Neural progenitor cell (in vitro differentiated cells): ENCODE measurements at regions not wholly inside any gene's neighbourhood (a gene's known extent, or its start where the extent isn't known, plus 50 kb on each side); places are given as distances from the start of the nearest gene placed in this dataset.

Source experiments
- DNase-seq: peaks from one replicate; pipeline ENCODE4 v3.0.0-alpha.2; 2016; ENCODE audit warnings: low spot score
- H2AFZ ChIP-seq: fragments of 200-600 bp; sonication (generic); replicated peaks from 2 replicates; pipeline ENCODE4 v1.6.1; 2016; ENCODE audit warnings: antibody characterized with exemption
- H3F3A ChIP-seq: fragments of 200-600 bp; sonication (generic); 2 replicates; pipeline ENCODE4 v1.6.1; 2016; ENCODE audit warnings: antibody characterized with exemption, low read depth
- H3K27ac ChIP-seq: fragments of 200-600 bp; sonication (generic); 2 replicates; pipeline ENCODE4 v1.5.1; 2016; ENCODE audit warnings: mild to moderate bottlenecking
- H3K27me3 ChIP-seq: fragments of 200-600 bp; sonication (generic); 2 replicates; pipeline ENCODE4 v1.6.1; 2016; ENCODE audit warnings: mild to moderate bottlenecking, moderate library complexity
- H3K36me3 ChIP-seq: fragments of 200-600 bp; sonication (generic); 2 replicates; pipeline ENCODE4 v1.5.1; 2016
- H3K4me1 ChIP-seq: fragments of 200-600 bp; sonication (generic); 2 replicates; pipeline ENCODE4 v1.6.1; 2016; ENCODE audit warnings: mixed run types
- H3K4me2 ChIP-seq: fragments of 200-600 bp; sonication (generic); 2 replicates; pipeline ENCODE4 v1.6.1; 2016
- H3K4me3 ChIP-seq: fragments of 200-600 bp; sonication (generic); 2 replicates; pipeline ENCODE4 v1.5.1; 2016
- H3K79me2 ChIP-seq: fragments of 200-600 bp; sonication (generic); 2 replicates; pipeline ENCODE4 v1.6.1; 2016; ENCODE audit warnings: low read depth
- H3K9ac ChIP-seq: fragments of 200-600 bp; sonication (generic); 2 replicates; pipeline ENCODE4 v1.6.1; 2016
- H3K9me3 ChIP-seq: fragments of 200-600 bp; sonication (generic); 2 replicates; pipeline ENCODE4 v1.5.1; 2016; ENCODE audit warnings: low read depth
- H4K20me1 ChIP-seq: fragments of 200-600 bp; sonication (generic); 2 replicates; pipeline ENCODE4 v1.6.1; 2016; ENCODE audit warnings: low read depth
- H3K27ac Mint-ChIP-seq: 3 replicates; pipeline ENCODE4 v1.8.0; 2021; ENCODE audit warnings: mixed read lengths
- H3K27me3 Mint-ChIP-seq: 2 replicates; pipeline ENCODE4 v1.8.0; 2022; ENCODE audit warnings: low read depth, mild to moderate bottlenecking, inconsistent platforms, moderate library complexity, mixed read lengths; ENCODE audit not compliant: insufficient read depth
- H3K36me3 Mint-ChIP-seq: 3 replicates; pipeline ENCODE4 v1.8.0; 2021; ENCODE audit warnings: mixed read lengths
- H3K4me1 Mint-ChIP-seq: 3 replicates; pipeline ENCODE4 v1.8.0; 2021; ENCODE audit warnings: mixed read lengths
- H3K4me3 Mint-ChIP-seq: 3 replicates; pipeline ENCODE4 v1.8.0; 2021; ENCODE audit warnings: mild to moderate bottlenecking, moderate library complexity, mixed read lengths
- H3K9me3 Mint-ChIP-seq: 3 replicates; pipeline ENCODE4 v1.8.0; 2020; ENCODE audit warnings: mixed read lengths
- EZH2 ChIP-seq: fragments of 200-600 bp; sonication (generic); IDR thresholded peaks from 2 replicates; pipeline ENCODE4 v1.6.1; 2017; ENCODE audit warnings: antibody characterized with exemption, mild to moderate bottlenecking, moderate library complexity
- EZH2phosphoT487 ChIP-seq: fragments of 200-600 bp; sonication (generic); IDR thresholded peaks from 2 replicates; pipeline ENCODE4 v1.6.1; 2017; ENCODE audit warnings: antibody characterized with exemption
- TF ChIP-seq, protein P1 (sequence below): fragments of 200-600 bp; sonication (generic); IDR thresholded peaks from 2 replicates; pipeline ENCODE4 v1.5.1; 2017; ENCODE audit warnings: antibody characterized with exemption, mild to moderate bottlenecking

GRCh38 chr3:46083956-46084355 is 56.7 kb upstream of the XCR1 start:
- H3K27ac Mint-ChIP-seq = no peak overlapping the region
- no peak overlapping the region for H3K4me3 Mint-ChIP-seq

DNA sequence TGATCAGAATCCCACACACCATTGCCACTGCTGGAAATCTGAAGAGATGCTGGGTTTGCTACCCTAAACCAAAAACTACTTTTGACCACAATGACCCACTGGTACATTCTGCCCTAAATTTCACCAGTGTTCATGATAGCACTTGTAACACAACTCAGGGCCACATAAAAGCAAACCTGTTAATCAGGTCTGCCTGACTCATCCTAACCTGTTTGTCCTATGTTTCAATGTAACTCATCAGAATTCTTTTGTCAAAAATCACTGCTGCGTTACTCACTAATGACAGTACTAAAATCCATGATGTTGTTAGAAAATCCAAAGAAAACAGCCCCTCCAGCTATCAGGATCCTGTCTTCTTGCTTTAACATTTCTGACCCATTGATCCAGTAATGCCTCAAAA is 55.6 kb upstream of the XCR1 start:
- H3K9ac ChIP-seq = no peak overlapping the region
- no peaks in the 10 kb centered on the region for H3K27me3 ChIP-seq
- H3K4me3 Mint-ChIP-seq = no peak overlapping the region
- H3K4me2 ChIP-seq = no peak overlapping the region
- H3F3A ChIP-seq = no peaks in the 10 kb centered on the region
- TF ChIP-seq EZH2 (no peak), EZH2phosphoT487 (no peak)
- TF ChIP-seq, protein P1, sequence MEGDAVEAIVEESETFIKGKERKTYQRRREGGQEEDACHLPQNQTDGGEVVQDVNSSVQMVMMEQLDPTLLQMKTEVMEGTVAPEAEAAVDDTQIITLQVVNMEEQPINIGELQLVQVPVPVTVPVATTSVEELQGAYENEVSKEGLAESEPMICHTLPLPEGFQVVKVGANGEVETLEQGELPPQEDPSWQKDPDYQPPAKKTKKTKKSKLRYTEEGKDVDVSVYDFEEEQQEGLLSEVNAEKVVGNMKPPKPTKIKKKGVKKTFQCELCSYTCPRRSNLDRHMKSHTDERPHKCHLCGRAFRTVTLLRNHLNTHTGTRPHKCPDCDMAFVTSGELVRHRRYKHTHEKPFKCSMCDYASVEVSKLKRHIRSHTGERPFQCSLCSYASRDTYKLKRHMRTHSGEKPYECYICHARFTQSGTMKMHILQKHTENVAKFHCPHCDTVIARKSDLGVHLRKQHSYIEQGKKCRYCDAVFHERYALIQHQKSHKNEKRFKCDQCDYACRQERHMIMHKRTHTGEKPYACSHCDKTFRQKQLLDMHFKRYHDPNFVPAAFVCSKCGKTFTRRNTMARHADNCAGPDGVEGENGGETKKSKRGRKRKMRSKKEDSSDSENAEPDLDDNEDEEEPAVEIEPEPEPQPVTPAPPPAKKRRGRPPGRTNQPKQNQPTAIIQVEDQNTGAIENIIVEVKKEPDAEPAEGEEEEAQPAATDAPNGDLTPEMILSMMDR = no peak
- H3K27ac ChIP-seq = no peak overlapping the region
- H2AFZ ChIP-seq = no peak overlapping the region
- H3K27me3 Mint-ChIP-seq = no peaks in the 10 kb centered on the region
- H3K36me3 Mint-ChIP-seq = no peaks in the 10 kb centered on the region
- H3K9me3 Mint-ChIP-seq = peaks cover 2% of the 10 kb centered on the region
- H3K4me3 ChIP-seq = no peak overlapping the region
- no peak overlapping the region for H3K27ac Mint-ChIP-seq
- H3K4me1 ChIP-seq = no peaks in the 10 kb centered on the region
- no peaks in the 10 kb centered on the region for H3K79me2 ChIP-seq
- no peaks in the 10 kb centered on the region for H3K9me3 ChIP-seq
- H4K20me1 ChIP-seq = no peaks in the 10 kb centered on the region
- H3K36me3 ChIP-seq = no peaks in the 10 kb centered on the region
- DNase-seq = no peak
- H3K4me1 Mint-ChIP-seq = peaks cover 4% of the 10 kb centered on the region

More at GRCh38 chr3:46083956-46084355, 56.7 kb upstream of the XCR1 start:
- Histone ChIP-seq H3K27me3 (no peaks in the 10 kb centered on the region), H3F3A (no peaks in the 10 kb centered on the region), H3K27ac (no peak overlapping the region), H4K20me1 (no peaks in the 10 kb centered on the region), H3K4me2 (no peak overlapping the region), H3K79me2 (no peaks in the 10 kb centered on the region), H3K9ac (no peak overlapping the region), H3K4me1 (no peaks in the 10 kb centered on the region), H3K4me3 (no peak overlapping the region), H2AFZ (no peak overlapping the region), H3K36me3 (no peaks in the 10 kb centered on the region), H3K9me3 (no peaks in the 10 kb centered on the region)
- no peaks in the 10 kb centered on the region for H3K9me3 Mint-ChIP-seq
- no peaks in the 10 kb centered on the region for H3K27me3 Mint-ChIP-seq
- H3K4me1 Mint-ChIP-seq = peaks cover under 1% of the 10 kb centered on the region
- DNase-seq = no peak
- TF ChIP-seq EZH2 (no peak), EZH2phosphoT487 (no peak)
- TF ChIP-seq, protein P1 = no peak
- no peaks in the 10 kb centered on the region for H3K36me3 Mint-ChIP-seq

DNA sequence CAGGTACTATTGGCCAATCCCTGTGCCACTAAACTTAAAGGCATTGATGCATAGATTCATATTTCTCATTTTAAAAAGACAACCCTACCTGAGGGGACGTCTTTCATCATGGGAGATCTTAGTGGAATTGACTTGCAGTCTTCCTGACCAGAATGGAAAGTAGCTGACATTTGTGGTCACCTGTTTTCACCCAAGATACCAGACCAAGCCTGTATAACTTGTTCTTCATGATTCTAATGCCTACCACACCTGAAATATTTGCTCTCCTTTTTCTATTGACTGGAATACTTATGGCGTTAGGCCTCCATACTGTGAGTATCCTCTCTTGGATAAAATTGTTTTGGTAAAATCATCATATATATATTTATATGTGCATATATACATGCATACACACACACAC is 54.7 kb upstream of the XCR1 start:
- Histone ChIP-seq H3K4me2 (no peak overlapping the region), H3K36me3 (no peaks in the 10 kb centered on the region), H3K4me3 (no peak overlapping the region), H3K4me1 (no peaks in the 10 kb centered on the region), H3K9me3 (no peaks in the 10 kb centered on the region), H3F3A (no peaks in the 10 kb centered on the region), H3K27ac (no peak overlapping the region), H3K9ac (no peak overlapping the region), H4K20me1 (no peaks in the 10 kb centered on the region), H2AFZ (no peak overlapping the region), H3K79me2 (no peaks in the 10 kb centered on the region), H3K27me3 (no peaks in the 10 kb centered on the region)
- TF ChIP-seq, protein P1 = no peak
- TF ChIP-seq EZH2phosphoT487 (no peak), EZH2 (no peak)
- Mint-ChIP-seq H3K4me3 (no peak overlapping the region), H3K36me3 (no peaks in the 10 kb centered on the region), H3K27ac (no peak overlapping the region), H3K4me1 (peaks cover 4% of the 10 kb centered on the region), H3K9me3 (peaks cover 4% of the 10 kb centered on the region), H3K27me3 (no peaks in the 10 kb centered on the region)
- DNase-seq = no peak

DNA sequence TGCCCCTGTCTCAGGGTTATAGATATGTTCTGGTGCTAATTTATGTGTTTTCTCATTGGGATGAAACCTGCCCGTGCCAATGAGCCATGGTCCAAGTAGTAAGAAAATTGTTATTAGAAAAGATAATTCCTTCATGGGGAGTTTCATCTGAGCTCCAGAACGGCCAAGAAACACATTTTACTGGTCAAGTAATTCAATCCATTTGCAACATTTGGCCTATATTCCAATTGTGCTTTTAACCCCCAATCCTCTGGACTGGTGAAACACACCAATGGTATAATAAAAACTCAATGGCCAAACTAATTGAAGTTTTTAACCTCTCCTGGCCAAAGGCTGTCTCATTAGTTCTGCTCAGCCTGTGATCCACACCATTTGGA is 53.7 kb upstream of the XCR1 start:
- no peak overlapping the region for H3K4me3 ChIP-seq
- Mint-ChIP-seq H3K27me3 (no peaks in the 10 kb centered on the region), H3K4me3 (no peak overlapping the region), H3K27ac (no peak overlapping the region), H3K9me3 (peaks cover 4% of the 10 kb centered on the region), H3K36me3 (no peaks in the 10 kb centered on the region), H3K4me1 (peaks cover 4% of the 10 kb centered on the region)
- no peaks in the 10 kb centered on the region for H3K79me2 ChIP-seq
- H3K4me1 ChIP-seq = no peaks in the 10 kb centered on the region
- DNase-seq = no peak
- no peak overlapping the region for H3K27ac ChIP-seq
- no peaks in the 10 kb centered on the region for H3K9me3 ChIP-seq
- no peaks in the 10 kb centered on the region for H3F3A ChIP-seq
- no peak overlapping the region for H2AFZ ChIP-seq
- no peaks in the 10 kb centered on the region for H3K27me3 ChIP-seq
- no peaks in the 10 kb centered on the region for H4K20me1 ChIP-seq
- no peaks in the 10 kb centered on the region for H3K36me3 ChIP-seq
- no peak overlapping the region for H3K9ac ChIP-seq
- H3K4me2 ChIP-seq = no peak overlapping the region
- TF ChIP-seq, protein P1 = no peak
